Esophagus muscularis mucosa (tissue), 4 donors: ENCODE measurements at regions not wholly inside any gene's neighbourhood (a gene's known extent, or its start where the extent isn't known, plus 50 kb on each side); places are given as distances from the start of the nearest gene placed in this dataset.

Source experiments
- EP300 ChIP-seq: sonication (generic); formaldehyde crosslinking; IDR thresholded peaks from one replicate; pipeline ENCODE4 v1.6.1; 2017; ENCODE audit warnings: antibody characterized with exemption
- POLR2A ChIP-seq: fragments of 450-650 bp; IDR thresholded peaks from one replicate; pipeline ENCODE4 v1.6.1; 2017; ENCODE audit warnings: antibody characterized with exemption, moderate library complexity, mild to moderate bottlenecking, low read depth
- TF ChIP-seq, protein P1 (sequence below), 3 experiments: fragments of 200-600 bp in 2 of 3; fragments of 450-650 bp in 1 of 3; sonication (generic) in 2 of 3; IDR thresholded peaks; one replicate each; pipeline ENCODE4 v1.5.1; 2017 to 2019; ENCODE audit warnings: antibody characterized with exemption in 3 of 3, mild to moderate bottlenecking in 2 of 3, moderate library complexity in 1 of 3

- TF ChIP-seq, protein P1, sequence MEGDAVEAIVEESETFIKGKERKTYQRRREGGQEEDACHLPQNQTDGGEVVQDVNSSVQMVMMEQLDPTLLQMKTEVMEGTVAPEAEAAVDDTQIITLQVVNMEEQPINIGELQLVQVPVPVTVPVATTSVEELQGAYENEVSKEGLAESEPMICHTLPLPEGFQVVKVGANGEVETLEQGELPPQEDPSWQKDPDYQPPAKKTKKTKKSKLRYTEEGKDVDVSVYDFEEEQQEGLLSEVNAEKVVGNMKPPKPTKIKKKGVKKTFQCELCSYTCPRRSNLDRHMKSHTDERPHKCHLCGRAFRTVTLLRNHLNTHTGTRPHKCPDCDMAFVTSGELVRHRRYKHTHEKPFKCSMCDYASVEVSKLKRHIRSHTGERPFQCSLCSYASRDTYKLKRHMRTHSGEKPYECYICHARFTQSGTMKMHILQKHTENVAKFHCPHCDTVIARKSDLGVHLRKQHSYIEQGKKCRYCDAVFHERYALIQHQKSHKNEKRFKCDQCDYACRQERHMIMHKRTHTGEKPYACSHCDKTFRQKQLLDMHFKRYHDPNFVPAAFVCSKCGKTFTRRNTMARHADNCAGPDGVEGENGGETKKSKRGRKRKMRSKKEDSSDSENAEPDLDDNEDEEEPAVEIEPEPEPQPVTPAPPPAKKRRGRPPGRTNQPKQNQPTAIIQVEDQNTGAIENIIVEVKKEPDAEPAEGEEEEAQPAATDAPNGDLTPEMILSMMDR (IDR thresholded peaks at IDR 0.05), result no peak
- TF ChIP-seq POLR2A (no peak), EP300 (no peak)
Measured at GRCh38 chr2:146572598-146572997, 1272.2 kb upstream of the ACVR2A start.
